HuH-7 (cell line): ENCODE measurements at regions not wholly inside any gene's neighbourhood (a gene's known extent, or its start where the extent isn't known, plus 50 kb on each side); places are given as distances from the start of the nearest gene placed in this dataset.

Experiments
- DNase-seq: peaks from one replicate; pipeline ENCODE4 v3.0.0; 2011; ENCODE audit warnings: low spot score

- peak; percentile 11 for DNase-seq
Observed at GRCh38 chr2:145845207-145845894, 1325.4 kb upstream of the ZEB2 start.

- no peak for DNase-seq
Observed at GRCh38 chr2:145841973-145842372, 1322.1 kb upstream of the ZEB2 start.

- DNase-seq = no peak
Observed at GRCh38 chr2:145836986-145837385, 1317.1 kb upstream of the ZEB2 start.

- no peak for DNase-seq
Observed at GRCh38 chr2:145835665-145836064, 1315.7 kb upstream of the ZEB2 start.

GRCh38 chr2:145832681-145833080, 1312.8 kb upstream of the ZEB2 start:
- no peak for DNase-seq

GRCh38 chr2:145829931-145830330, 1310.0 kb upstream of the ZEB2 start:
- no peak for DNase-seq

- no peak for DNase-seq
Observed at GRCh38 chr2:145827235-145827634, 1307.3 kb upstream of the ZEB2 start.

GRCh38 chr2:145824384-145824783, 1304.5 kb upstream of the ZEB2 start:
- DNase-seq = no peak

- DNase-seq = peak; percentile 8
Observed at GRCh38 chr2:145822892-145823534, 1303.1 kb upstream of the ZEB2 start.

GRCh38 chr2:145820651-145821050, 1300.7 kb upstream of the ZEB2 start:
- no peak for DNase-seq

GRCh38 chr2:145818890-145819504, 1299.1 kb upstream of the ZEB2 start:
- DNase-seq = no peak

GRCh38 chr2:145815933-145816332, 1296.0 kb upstream of the ZEB2 start:
- DNase-seq = no peak

GRCh38 chr2:145813481-145813880, 1293.6 kb upstream of the ZEB2 start:
- DNase-seq = no peak

- DNase-seq = no peak
Observed at GRCh38 chr2:145812165-145812554, 1292.2 kb upstream of the ZEB2 start.

GRCh38 chr2:145811276-145812164, 1291.6 kb upstream of the ZEB2 start:
- DNase-seq = no peak

GRCh38 chr2:145807968-145808367, 1288.0 kb upstream of the ZEB2 start:
- DNase-seq = no peak

- DNase-seq = no peak
Observed at GRCh38 chr2:145807554-145807953, 1287.6 kb upstream of the ZEB2 start.

- DNase-seq = no peak
Observed at GRCh38 chr2:145806546-145806945, 1286.6 kb upstream of the ZEB2 start.

GRCh38 chr2:145802133-145802532, 1282.2 kb upstream of the ZEB2 start:
- DNase-seq = no peak

GRCh38 chr2:145801210-145801609, 1281.3 kb upstream of the ZEB2 start:
- DNase-seq = no peak

GRCh38 chr2:145800151-145801091, 1280.5 kb upstream of the ZEB2 start:
- DNase-seq = peak; percentile 25
